HG03097 (cell line): ENCODE measurements at regions not wholly inside any gene's neighbourhood (a gene's known extent, or its start where the extent isn't known, plus 50 kb on each side); places are given as distances from the start of the nearest gene placed in this dataset.
"Not testable (repeated sequence)": the region's sequence is repeated elsewhere in the genome, so short reads cannot be mapped to it uniquely, and the experiment has no call there.

ENCODE experiments used
- ATAC-seq: cut with Tn5 transposase; IDR thresholded peaks from one replicate; pipeline ENCODE4 v1.9.1; 2021; ENCODE audit not compliant: unreplicated experiment, low FRiP score

DNA sequence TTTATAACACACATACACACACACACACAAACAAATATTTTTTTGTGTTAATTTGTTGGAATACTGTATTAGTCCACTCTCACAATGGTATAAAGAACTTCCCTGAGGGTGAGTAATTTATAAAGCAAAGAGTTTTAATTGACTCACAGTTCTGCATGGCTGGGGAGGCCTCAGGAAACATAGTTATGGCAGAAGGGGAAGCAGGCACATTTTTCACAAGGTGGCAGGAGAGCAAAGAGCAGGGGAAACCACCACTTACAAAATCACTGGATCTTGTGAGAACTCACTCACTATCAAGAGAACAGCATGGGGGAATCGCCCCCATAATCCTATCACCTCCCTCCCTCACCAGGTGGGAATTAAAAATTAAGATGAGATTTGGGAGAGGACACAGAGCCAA lies 205.4 kb upstream of the PTPRD start:
- ATAC-seq, result no peak

DNA sequence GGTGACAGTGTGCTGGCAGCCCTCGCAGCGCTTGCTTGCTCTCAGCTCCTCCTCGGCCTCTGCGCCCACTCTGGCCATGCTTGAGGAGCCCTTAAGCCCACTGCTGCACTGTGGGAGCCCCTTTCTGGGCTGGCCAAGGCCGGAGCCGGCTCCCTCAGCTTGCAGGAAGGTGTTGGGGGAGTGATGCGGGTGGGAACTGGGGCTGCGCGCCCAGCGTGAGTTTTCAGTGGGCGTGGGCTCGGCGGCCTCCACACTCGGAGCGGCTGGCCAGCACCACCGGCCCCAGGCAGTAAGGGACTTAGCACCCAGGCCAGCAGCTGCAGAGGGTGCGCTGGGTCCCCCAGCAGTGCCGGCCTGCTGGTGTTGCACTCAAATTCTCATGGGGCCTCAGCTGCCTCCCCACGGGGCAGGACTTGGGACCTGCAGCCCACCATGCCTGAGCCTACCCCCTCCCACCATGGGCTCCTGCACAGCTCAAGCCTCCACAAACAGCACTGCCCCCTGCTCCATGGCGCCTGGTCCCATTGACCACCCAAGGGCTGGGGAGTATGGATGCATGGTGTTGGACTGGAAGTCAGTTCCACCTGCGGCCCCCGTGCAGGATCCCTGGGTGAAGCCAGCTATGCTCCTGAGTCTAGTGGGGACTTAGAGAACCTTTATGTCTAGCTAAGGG lies 223.1 kb upstream of the PTPRD start:
- no peak for ATAC-seq

DNA sequence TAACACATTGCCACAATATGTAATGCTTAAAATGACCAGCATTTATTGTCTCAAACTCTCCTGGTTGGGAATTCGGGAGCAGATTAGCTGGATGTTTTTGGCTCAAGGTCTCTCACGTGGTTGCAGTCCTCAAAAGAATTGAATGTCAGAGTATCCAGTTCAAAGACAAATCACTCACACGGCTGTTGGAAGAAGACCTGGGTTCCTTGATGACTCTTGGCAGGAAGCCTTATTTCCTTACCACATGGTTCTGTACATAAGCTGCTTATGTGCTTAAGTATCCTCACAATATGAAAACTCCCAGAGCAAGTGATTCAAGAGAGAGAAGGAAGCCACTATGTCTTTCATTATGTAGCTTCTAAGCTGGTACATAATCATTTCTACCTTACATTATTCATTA lies 230.3 kb upstream of the PTPRD start:
- ATAC-seq, result no peak

DNA sequence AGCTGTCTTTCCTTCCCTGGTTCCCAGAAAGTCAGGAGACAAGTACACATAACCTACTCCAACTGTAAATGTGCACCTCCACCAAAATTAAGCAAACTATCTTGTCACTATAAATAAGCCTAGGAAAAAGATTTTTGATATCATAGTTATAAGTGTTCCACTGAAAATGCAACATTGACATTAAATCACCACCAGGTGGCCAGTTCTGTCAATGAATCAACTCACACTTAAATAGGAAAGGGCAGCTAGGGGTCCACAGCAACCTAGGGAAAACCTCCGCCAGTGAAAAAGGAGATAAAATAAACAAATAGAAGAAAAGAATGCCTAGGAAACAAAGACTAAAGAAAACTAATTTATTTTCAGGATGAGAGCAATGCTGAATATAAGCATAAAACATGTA lies 243.0 kb upstream of the PTPRD start:
- no peak for ATAC-seq

DNA sequence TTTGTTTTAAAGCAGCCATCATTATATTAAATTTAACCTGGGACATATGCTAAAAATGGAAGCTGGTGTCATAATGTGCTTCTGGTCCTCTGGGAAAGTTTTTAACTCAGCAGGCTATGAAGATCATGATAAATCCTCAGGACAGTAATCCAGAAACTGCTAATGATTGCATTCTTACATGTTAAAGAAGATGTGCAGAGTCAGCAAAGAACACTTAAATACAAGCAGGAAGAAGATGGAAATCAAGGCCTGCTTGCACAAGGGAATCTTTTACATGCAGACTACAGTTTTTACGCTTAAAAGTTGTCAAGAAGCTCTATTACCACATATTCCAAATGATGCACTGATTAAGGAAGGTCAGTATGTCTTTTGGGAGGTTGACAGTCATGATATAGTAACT lies 246.0 kb upstream of the PTPRD start:
- no peak for ATAC-seq

DNA sequence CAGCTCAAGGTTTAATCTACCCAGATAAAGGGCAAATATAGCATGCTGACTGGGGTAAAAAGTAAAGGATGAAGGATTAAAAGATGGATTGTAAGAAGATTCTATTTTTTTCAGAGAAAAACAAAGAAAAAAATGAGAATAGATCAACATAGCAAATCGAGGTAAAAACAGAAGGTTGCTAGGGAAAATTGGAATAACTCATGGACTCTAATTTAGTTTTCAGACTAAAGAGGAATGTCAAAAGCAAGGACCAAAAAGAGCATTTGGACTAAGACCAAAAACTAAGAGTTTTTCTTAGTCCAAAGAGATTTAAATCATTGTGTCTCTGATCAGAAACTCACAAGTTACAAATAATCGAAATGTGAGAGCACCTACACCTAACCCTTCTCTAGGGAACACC lies 250.7 kb upstream of the PTPRD start:
- no peak for ATAC-seq

DNA sequence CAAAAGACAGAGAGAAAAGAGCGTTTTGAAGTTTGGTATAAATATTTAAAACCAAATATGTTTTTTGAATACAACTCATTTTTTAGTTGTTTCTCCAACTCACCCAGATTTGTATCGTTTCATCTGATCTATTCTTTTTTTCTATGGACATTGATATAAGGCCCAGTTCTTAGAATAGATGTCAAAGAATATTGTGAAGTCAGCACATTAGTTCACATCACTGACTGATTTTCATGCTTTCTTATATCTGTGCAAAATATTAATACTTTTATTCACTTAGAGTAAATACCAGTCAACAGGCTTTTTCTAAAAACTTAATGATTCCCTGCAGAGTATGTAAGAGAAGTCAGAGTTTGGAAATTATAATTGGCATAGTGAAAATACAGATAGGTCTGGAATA lies 254.4 kb upstream of the PTPRD start:
- ATAC-seq, result no peak

DNA sequence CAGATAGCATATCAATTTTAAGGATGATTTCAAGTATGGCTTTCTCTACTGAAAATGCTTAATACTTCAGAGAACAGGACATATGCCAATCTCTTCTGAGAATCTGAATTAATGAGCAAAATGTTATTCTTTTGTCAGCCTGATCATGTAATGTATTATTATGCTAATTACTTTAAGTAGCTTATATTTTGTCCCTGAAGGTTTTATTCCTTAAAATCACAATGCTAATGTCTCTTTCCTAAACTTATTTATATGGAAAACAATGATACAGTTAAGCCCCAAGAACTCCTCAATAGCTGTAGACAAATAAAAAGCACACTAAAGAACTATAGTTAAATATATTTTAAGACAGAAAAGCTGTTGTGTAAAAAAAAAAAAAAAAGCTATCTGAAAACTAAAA lies 256.9 kb upstream of the PTPRD start:
- ATAC-seq, result no peak

DNA sequence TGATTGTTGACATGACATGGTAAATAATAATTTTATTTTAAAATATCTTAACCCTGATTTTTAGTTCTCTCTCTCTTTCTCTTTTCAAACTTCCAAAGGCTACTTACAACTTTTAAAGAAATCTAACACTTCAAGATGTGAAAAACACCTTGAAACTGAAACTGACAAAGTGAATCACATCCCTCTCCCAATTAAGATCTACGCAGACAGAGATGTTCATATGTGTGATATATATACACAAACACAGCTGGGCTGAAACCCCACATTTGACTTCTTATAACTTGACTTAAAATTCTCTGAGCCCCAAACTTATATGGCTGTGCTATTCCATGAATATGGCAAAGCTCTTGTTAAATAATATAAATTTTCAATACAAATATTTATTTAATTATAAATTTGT lies 261.2 kb upstream of the PTPRD start:
- no peak for ATAC-seq

DNA sequence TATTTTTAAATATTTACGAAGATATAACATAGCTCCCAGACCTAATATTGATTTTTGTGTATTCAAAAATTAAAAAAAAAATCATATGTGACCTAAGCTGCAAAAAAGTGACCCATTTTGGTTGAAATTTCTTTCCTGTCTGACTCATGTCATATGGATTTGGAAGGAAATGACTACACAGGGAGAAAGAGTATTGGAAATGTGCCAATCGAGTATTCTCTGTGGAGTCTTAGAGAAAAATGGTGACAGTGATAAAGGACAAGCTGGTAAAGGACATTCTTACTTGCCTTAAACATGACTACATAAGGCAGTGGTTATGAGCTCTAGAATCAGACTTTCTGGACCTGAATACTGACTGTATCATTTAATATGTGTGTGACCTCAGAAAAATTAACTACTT lies 262.9 kb upstream of the PTPRD start:
- ATAC-seq, result no peak

DNA sequence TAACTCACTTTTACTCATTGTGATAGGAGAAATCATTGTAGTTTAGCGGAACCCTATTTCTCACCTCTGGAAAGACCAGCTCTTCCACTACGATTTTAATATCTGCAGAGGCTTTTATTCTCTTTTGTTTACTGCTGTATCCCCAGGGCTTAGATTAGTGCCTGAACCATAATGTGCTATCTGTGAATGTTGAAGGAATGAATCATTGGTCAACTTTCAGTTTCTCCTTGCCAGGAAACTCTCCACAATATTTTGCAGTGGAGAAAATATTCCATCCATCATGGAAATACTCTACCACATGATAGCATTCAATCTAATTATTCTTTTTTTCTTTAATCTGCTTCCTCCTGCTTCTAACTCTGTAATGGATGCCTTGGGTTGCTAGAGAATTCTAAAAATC lies 263.5 kb upstream of the PTPRD start:
- ATAC-seq, result no peak

DNA sequence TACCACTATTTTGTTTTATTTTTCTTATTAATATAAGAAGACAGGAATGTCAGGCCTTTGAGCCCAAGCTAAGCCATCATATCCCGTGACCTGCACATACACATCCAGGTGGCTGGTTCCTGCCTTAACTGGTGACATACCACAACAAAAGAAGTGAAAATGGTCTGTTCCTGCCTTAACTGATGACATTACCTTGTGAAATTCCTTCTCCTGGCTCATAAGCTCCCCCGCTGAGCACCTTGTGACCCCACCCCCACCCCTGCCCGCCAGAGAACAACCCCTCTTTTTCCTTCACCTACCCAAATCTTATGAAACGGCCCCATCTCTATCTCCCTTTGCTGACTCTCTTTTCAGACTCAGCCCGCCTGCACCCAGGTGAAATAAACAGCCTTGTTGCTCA lies 277.5 kb upstream of the PTPRD start:
- not testable (repeated sequence) for ATAC-seq

DNA sequence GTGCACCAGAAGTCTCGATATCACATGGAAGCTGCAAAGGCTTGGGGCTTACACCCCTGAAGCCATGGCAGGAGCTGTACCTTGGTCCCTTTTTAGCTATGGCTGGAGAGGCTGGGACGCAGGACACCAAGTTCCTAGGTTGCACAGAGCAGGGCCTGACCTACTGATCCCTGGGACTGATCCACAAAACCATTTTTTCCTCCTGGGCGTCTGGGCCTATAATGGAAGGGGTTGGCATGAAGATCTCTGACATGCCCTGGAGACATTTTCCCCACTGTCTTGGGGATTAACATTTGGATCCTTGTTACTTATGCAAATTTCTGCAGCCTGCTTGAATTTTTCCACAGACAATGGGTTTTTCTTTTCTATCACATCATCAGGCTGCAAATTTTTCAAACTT lies 286.7 kb upstream of the PTPRD start:
- no peak for ATAC-seq

DNA sequence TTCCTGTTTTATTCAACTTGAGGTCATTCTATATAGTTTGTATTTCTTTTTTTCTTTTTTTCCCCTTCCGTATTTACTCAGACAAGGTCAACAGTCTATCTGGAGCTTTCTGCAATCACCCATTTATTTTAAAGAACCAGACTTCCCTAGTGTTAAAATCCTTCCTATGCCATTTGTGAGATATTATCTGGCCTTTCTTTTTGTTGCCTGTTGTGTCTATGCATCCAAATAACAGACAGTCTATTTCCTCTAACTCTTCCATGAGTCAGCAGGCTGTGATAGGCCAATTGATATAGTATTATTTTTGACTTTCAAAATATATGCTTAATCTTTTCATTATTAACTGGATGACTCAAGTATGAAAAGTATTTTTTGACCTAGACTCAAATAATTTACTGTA lies 291.2 kb upstream of the PTPRD start:
- ATAC-seq, result no peak

DNA sequence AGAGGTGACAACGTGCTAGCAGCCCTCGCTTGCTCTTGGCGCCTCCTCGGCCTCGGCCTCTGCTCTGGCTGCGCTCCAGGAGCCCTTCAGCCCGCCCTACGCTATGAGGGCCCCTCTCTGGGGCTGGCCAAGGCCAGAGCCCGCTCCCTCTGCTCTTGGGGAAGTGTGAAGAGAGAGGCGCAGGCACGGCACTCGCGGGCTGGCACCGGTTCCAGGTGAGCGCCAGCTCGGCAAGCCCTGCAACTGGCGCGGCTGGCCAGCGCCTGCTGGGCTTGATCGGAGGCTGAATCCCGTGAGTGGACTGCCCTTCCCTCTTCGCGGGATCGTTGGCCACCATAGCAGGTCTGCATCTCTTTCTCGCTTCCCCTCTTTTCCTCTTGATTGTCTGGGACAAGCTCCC lies 298.0 kb upstream of the PTPRD start:
- no peak for ATAC-seq

DNA sequence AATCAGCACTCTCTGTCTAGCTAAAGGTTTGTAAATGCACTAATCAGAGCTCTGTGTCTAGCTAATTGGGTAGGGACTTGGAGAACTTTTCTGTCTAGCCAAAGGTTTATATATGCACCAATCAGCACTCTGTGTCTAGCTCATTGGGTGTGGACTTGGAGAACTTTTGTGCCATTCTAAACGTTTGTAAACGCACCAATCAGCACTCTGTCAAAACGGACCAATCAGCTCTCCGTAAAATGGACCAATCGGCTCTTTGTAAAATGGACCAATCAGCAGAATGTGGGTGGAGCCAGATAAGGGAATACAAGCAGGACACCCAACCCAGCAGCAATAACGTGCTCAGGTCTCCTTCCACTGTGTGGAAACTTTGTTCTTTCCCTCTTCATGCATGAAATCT lies 298.6 kb upstream of the PTPRD start:
- no peak for ATAC-seq

DNA sequence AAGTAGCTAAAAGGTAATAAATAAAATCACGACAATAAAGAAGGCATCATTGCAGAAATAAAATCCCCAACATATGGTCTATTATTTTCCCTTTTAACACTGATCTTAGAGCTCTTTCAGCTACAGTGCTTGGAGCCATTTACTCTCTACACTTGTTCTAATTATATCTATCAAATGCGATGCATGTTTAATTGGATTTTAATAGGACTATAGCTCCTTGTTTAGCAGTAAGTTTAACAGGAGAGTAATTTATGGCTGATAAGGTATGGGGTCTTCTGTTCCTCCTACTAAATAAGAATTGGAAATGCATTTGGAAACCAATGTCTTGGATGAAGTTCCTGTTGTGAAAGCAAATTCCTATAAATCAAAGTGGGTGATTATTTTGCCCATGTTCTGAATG lies 304.2 kb upstream of the PTPRD start:
- no peak for ATAC-seq

DNA sequence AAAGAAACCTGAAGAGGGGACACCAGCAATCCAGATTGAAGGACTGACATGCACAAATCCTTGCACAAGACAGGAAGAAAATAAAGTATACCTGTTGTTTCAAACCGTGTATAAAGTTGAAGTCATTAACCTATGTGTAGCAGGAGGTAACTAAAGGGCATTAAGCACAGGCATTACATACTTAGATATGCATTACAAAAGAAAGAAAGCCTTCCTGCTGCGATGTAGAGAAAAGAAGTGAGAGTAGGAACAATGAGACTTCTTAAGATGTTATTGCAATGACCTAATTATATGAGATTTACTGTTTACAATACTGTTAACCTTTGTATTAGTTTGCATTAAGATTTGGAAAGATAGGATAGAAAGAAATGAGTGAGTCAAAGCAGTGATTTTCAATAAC lies 308.9 kb upstream of the PTPRD start:
- ATAC-seq, result no peak

DNA sequence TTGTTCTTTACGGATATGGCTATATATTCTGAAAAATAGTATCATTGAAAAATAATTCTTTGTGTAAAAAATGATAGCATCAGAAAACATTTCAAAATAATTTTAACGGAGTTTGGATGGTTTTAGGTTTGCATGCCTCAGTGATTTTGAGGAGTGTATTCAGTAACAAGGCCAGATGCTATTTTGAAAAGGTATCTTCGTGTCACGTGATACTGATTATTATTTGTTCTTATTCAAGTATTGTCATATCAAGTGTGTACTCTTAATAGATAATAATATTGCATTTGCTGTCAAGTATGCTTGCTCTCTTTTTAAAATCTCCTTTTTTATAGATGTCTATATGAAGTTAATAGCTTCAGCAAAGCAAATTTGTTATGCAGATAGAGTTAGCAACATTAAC lies 313.1 kb upstream of the PTPRD start:
- no peak for ATAC-seq

DNA sequence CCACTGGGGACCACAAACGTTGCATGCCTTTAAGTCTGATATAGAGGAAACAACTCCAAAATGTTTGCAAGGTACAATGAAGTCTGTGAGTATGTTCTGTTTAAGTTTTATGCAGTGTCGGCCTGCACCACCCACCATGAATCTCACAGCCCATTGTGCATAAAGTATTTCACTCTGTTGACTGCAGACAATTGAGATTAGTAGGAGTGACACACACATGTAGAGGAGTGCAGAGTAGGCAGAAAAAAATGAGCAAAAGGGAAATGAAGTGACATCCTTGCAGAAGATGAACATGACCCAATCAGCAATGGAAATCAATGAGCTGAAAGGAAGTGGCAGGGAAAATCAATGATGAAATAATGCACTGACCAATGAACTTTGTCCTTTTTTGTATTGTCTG lies 315.6 kb upstream of the PTPRD start:
- ATAC-seq, result no peak

DNA sequence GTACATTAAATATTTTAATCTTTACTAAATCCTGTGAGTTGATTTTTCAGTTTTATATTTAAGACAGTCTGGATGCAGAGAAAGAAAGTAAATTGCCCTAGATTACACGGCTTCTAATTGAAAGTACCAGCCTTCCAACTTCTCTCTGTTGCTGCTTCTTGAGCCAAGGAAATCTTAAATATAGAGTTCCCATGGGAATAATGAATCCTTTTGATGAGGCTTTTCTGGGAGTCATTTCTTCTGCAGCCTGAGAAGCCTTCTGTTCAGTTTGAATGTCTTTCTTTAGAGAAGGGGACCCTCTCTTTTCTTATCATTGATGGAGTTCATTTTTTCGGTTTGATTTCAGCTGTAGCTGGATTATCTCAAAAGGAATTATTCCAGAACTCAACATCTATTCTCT lies 317.3 kb upstream of the PTPRD start:
- ATAC-seq, result no peak

DNA sequence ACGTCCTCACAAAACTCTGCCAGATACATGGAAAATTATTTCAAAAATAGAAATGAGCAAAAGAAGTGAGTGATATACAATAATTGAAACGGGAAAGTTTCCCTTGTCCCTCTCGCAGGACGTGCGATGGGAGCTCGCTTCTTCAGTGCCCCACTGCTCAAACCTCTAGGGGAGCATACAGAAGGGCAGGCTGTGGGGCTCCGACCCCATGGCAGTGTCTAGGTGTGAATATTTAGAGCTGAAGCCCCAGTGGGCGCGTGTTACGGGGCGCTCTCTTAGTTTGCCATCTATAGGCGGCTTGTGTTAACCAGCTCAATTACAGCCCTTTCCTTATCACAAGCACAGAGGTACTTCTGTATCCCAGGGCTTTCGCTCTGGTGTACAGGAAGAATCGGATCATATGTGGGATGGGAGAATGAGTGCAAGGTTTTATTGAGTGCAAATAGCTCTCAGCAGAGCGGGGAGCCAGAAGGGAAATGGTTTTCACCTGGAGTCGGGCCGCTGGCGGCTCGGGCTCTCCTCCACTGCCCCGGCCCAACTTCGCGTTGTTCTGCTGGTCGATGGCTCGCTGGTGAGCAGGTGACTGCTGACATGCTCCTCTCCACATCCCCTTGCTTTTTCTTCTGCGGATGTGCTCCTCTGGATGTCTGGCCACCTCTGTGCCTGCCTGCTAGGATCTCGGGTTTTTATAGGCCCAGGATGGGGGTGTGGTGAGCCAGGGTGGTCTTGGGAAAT lies 334.0 kb upstream of the PTPRD start:
- no peak for ATAC-seq

DNA sequence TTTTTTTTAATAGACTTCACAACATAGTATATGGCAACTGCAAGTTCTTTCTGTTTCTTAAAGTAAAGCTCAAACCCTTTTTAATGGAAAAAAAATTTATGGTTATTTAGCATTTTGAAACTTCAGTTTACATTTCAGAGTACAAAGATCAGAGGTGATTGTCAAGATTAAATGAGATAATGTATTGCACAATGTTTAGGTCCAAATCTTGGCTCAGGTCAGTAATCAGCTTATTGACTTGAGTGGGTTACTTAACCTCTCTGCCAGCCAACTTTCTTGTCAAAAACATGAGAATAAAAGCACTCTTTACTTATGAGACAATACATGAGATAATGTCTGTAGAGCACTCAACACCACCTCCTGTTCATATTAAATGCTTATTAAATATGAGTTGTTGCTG lies 345.1 kb upstream of the PTPRD start:
- ATAC-seq, result no peak
